GM12872 (cell line): ENCODE measurements at regions not wholly inside any gene's neighbourhood (a gene's known extent, or its start where the extent isn't known, plus 50 kb on each side); places are given as distances from the start of the nearest gene placed in this dataset.

Source experiments
- CTCF ChIP-seq: IDR thresholded peaks from 3 replicates; pipeline ENCODE4 v1.5.1; 2011; ENCODE audit warnings: low read depth, mild to moderate bottlenecking, low read length, moderate library complexity; ENCODE audit not compliant: insufficient read depth

- no peak for TF ChIP-seq CTCF
Observed at GRCh38 chr18:52150050-52150449, 189.9 kb upstream of the DCC start.

DNA sequence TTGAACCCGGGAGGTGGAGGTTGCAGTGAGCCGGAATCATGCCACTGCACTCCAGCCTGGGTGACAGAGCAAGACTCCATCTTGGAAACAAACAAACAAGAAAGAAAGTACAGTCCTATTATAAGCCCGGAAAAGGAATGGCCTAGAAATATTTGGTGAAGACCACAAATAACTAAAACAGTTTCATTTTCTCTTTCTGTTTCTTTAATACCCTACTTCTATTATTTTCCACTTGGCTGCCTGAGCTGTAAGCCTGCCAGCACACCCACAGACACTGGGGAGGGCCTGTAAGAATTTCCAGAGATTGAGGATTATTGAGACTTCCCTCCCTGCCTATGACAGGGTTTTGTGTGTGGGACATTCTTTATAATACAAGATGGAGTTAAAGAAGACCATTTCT is 188.0 kb upstream of the DCC start:
- TF ChIP-seq CTCF: no peak

GRCh38 chr18:52156166-52156565 is 183.8 kb upstream of the DCC start:
- no peak for TF ChIP-seq CTCF

DNA sequence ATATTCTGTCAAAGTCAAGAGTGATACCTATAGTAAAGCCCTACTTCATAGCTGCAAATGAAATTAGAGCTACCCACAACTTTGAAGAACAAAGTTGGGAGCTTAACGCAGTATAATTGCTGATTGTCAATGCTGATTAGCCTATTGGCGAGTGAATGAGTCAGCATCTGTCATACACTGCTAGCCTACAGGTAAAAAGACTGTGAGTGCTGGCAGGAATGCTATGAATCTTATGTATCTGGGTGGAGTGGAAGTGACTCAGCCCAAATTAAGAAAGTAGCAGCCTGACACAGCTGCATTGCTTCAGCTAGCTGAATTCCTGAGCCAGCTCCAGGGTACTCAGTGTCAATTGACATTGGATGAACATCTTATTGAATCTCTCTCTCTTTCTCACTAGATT is 179.4 kb upstream of the DCC start:
- TF ChIP-seq CTCF: no peak

GRCh38 chr18:52163478-52163877 is 176.5 kb upstream of the DCC start:
- no peak for TF ChIP-seq CTCF

- no peak for TF ChIP-seq CTCF
Observed at GRCh38 chr18:52174220-52174619, 165.8 kb upstream of the DCC start.

DNA sequence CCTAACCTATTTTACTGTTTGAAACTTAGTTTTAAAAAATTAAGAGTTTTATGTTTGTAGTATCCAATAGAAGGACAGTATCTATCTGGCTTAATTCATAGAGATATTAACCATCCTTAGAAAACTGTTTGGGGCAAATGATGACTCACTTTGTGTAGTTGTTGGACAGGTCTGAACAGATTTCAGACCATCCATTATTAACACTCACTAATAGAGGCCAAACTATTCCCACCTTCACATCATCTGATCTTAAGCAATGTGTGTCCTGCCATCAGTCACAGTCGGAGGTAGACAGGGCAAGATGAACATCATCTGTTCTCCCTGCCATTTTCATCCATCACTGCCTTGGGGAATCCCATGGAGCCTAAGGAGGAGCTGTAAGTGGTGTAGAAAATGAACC is 164.6 kb upstream of the DCC start:
- TF ChIP-seq CTCF: no peak

DNA sequence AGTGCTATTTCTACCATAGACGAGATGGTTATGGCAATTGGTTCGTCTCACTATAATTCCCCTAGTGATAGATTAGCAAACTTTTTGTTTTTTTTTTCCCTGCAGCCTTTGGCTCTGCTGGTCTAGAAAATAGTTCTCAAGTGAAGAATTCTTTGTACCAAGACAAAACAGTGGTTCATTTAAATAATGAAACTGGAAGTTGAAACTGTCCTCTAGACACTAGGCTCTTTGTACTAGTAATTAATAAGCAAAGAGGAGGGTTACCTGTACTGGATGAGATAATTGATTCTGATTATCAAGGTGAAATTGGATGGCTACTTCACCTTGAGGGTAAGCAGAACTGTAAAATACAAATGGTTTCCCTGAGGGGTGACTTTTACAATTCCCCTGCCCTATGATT is 156.9 kb upstream of the DCC start:
- TF ChIP-seq CTCF: no peak
